ENCODE measurements at regions not wholly inside any gene's neighbourhood (a gene's known extent, or its start where the extent isn't known, plus 50 kb on each side); places are given as distances from the start of the nearest gene placed in this dataset.
"Not testable (repeated sequence)": the region's sequence is repeated elsewhere in the genome, so short reads cannot be mapped to it uniquely, and the experiment has no call there.

DNA sequence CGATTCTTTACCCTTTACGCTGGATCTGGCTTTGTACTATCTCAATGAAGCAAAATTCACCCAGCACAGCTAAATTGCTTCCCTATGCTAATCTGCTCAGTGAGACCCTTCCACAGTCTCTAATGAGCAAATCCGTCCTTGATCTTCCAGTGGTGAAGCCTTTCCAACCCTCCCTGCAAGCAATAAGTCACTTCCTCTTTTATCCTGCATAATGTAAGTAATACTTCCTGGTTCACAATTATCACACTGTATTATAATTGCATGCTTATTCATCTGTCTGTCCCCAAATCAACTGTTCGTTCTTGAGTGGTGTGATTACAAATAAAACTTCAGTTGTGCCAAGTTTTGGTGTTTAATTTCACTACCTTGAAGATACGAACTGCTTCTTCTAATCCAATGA is 404.0 kb downstream of the ADCYAP1 start:
- Histone ChIP-seq H2BK15ac (ENCODE audit: low read length) (no peak overlapping the region), H3K9me3 (replicated peaks in 1 of 2; ENCODE audit: control insufficient read depth in 2 of 2, insufficient read depth in 1 of 2, low read depth in 1 of 2, low read length in 2 of 2) (no peaks in the 10 kb centered on the region), H3K9ac (ENCODE audit: low read depth, low read length, poor library complexity) (no peak overlapping the region), H3K36me3 (replicated peaks in 1 of 2; ENCODE audit: control insufficient read depth in 2 of 2, insufficient read depth in 2 of 2, low read length in 2 of 2) (no peaks in the 10 kb centered on the region), H3K4ac (ENCODE audit: low read length) (no peak overlapping the region), H2BK5ac (ENCODE audit: low read length) (no peak overlapping the region), H3K4me2 (ENCODE audit: insufficient read depth, low read length, poor library complexity, severe bottlenecking) (no peak overlapping the region), H2BK12ac (ENCODE audit: low read length) (no peak overlapping the region), H2AFZ (ENCODE audit: low read length) (no peak overlapping the region), H3K79me1 (ENCODE audit: low read depth, low read length) (no peaks in the 10 kb centered on the region), H3K18ac (ENCODE audit: low read length) (no peak overlapping the region), H4K8ac (ENCODE audit: low read depth, low read length) (no peak overlapping the region), H2AK5ac (ENCODE audit: low read depth, low read length) (no peak overlapping the region), H3K23ac (ENCODE audit: low read depth, low read length, poor library complexity) (no peak overlapping the region), H2BK120ac (ENCODE audit: low read depth, low read length) (no peak overlapping the region), H3K27ac (replicated peaks; ENCODE audit: low read length) (no peak overlapping the region), H3K14ac (ENCODE audit: low read length) (no peak overlapping the region), H4K91ac (ENCODE audit: low read depth, low read length, poor library complexity) (no peak overlapping the region), H3K4me1 (ENCODE audit: control insufficient read depth in 2 of 2, insufficient read depth in 1 of 2, low read depth in 1 of 2, low read length in 2 of 2) (no peaks in the 10 kb centered on the region), H3K4me3 (ENCODE audit: low read length in 2 of 2) (no peak overlapping the region), H3K27me3 (ENCODE audit: control insufficient read depth in 3 of 3, insufficient read depth in 3 of 3, low read depth in 1 of 3, low read length in 3 of 3) (no peaks in the 10 kb centered on the region)
- no peak for DNase-seq (ENCODE audit: low spot score)
- no CpG with 5 or more reads among the region's 5 CpGs for WGBS, 2 donors (ENCODE audit: extremely low coverage in 2 of 2, insufficient read length in 2 of 2, insufficient replicate concordance in 1 of 2)

DNA sequence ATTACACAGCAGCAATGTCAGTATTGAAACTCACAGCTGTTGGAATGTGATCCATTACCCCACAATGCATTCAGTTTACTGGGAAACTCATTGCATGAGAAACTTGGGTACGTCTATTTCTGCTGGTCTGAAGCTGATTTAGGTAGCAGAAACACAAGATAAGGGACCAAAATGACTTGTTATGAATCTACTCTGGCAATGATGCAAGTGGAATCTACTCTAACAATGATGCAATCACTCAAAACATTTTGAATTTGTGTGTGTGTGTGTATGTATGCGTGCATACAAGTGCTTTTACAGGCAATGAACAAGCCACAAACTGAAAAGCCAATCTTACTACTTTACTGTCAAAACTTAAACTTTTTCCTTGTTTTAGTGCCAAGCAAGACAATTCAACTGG is 406.7 kb downstream of the ADCYAP1 start:
- H3K4me2 ChIP-seq (ENCODE audit: insufficient read depth, low read length, poor library complexity, severe bottlenecking), result no peak overlapping the region
- no peak overlapping the region for H2BK5ac ChIP-seq (ENCODE audit: low read length)
- no peak overlapping the region for H3K4ac ChIP-seq (ENCODE audit: low read length)
- no peak overlapping the region for H3K18ac ChIP-seq (ENCODE audit: low read length)
- no peak overlapping the region for H3K9ac ChIP-seq (ENCODE audit: low read depth, low read length, poor library complexity)
- no peak overlapping the region for H3K4me3 ChIP-seq (ENCODE audit: low read length in 2 of 2)
- no CpG with 5 or more reads among the region's 2 CpGs for WGBS, 2 donors (ENCODE audit: extremely low coverage in 2 of 2, insufficient read length in 2 of 2, insufficient replicate concordance in 1 of 2)
- H2AK5ac ChIP-seq (ENCODE audit: low read depth, low read length), result no peak overlapping the region
- no peak overlapping the region for H4K91ac ChIP-seq (ENCODE audit: low read depth, low read length, poor library complexity)
- H2AFZ ChIP-seq (ENCODE audit: low read length), result no peak overlapping the region
- no peak overlapping the region for H2BK120ac ChIP-seq (ENCODE audit: low read depth, low read length)
- no peaks in the 10 kb centered on the region for H3K9me3 ChIP-seq (replicated peaks in 1 of 2; ENCODE audit: control insufficient read depth in 2 of 2, insufficient read depth in 1 of 2, low read depth in 1 of 2, low read length in 2 of 2)
- no peak overlapping the region for H3K14ac ChIP-seq (ENCODE audit: low read length)
- no peaks in the 10 kb centered on the region for H3K79me1 ChIP-seq (ENCODE audit: low read depth, low read length)
- no peak for DNase-seq (ENCODE audit: low spot score)
- no peak overlapping the region for H2BK12ac ChIP-seq (ENCODE audit: low read length)
- H3K27me3 ChIP-seq (ENCODE audit: control insufficient read depth in 3 of 3, insufficient read depth in 3 of 3, low read depth in 1 of 3, low read length in 3 of 3), result no peaks in the 10 kb centered on the region
- no peak overlapping the region for H4K8ac ChIP-seq (ENCODE audit: low read depth, low read length)
- no peaks in the 10 kb centered on the region for H3K4me1 ChIP-seq (ENCODE audit: control insufficient read depth in 2 of 2, insufficient read depth in 1 of 2, low read depth in 1 of 2, low read length in 2 of 2)
- no peak overlapping the region for H3K27ac ChIP-seq (replicated peaks; ENCODE audit: low read length)
- H2BK15ac ChIP-seq (ENCODE audit: low read length), result no peak overlapping the region
- no peaks in the 10 kb centered on the region for H3K36me3 ChIP-seq (replicated peaks in 1 of 2; ENCODE audit: control insufficient read depth in 2 of 2, insufficient read depth in 2 of 2, low read length in 2 of 2)
- no peak overlapping the region for H3K23ac ChIP-seq (ENCODE audit: low read depth, low read length, poor library complexity)

DNA sequence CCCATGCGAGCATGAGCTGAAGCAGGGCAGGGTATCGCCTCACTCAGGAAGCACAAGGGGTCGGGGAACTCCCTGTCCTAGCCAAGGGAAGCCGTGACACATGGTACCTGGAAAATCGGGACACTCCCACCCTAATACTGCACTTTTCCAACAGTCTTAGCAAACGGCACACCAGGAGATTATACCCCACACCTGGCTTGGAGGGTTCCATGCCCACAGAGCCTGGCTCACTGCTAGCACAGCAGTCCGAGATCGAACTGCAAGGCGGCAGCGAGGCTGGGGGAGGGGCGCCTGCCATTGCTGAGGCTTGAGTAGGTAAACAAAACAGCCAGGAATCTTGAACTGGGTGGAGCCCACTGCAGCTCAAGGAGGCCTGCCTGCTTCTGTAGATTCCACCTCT is 430.7 kb downstream of the ADCYAP1 start:
- H3K4me2 ChIP-seq (ENCODE audit: insufficient read depth, low read length, poor library complexity, severe bottlenecking); H3K18ac ChIP-seq (ENCODE audit: low read length); H3K14ac ChIP-seq (ENCODE audit: low read length); H2BK12ac ChIP-seq (ENCODE audit: low read length); H3K27ac ChIP-seq (replicated peaks; ENCODE audit: low read length); H2BK15ac ChIP-seq (ENCODE audit: low read length); H3K4ac ChIP-seq (ENCODE audit: low read length); H3K4me1 ChIP-seq (ENCODE audit: control insufficient read depth in 2 of 2, insufficient read depth in 1 of 2, low read depth in 1 of 2, low read length in 2 of 2); H3K4me3 ChIP-seq (ENCODE audit: low read length in 2 of 2); H2BK5ac ChIP-seq (ENCODE audit: low read length); H3K9me3 ChIP-seq (replicated peaks in 1 of 2; ENCODE audit: control insufficient read depth in 2 of 2, insufficient read depth in 1 of 2, low read depth in 1 of 2, low read length in 2 of 2); H4K91ac ChIP-seq (ENCODE audit: low read depth, low read length, poor library complexity); H3K27me3 ChIP-seq (ENCODE audit: control insufficient read depth in 3 of 3, insufficient read depth in 3 of 3, low read depth in 1 of 3, low read length in 3 of 3); H2BK120ac ChIP-seq (ENCODE audit: low read depth, low read length); DNase-seq (ENCODE audit: low spot score); H3K79me1 ChIP-seq (ENCODE audit: low read depth, low read length); H3K9ac ChIP-seq (ENCODE audit: low read depth, low read length, poor library complexity); H2AK5ac ChIP-seq (ENCODE audit: low read depth, low read length); H2AFZ ChIP-seq (ENCODE audit: low read length); H4K8ac ChIP-seq (ENCODE audit: low read depth, low read length); H3K36me3 ChIP-seq (replicated peaks in 1 of 2; ENCODE audit: control insufficient read depth in 2 of 2, insufficient read depth in 2 of 2, low read length in 2 of 2); H3K23ac ChIP-seq (ENCODE audit: low read depth, low read length, poor library complexity): not testable (repeated sequence)
- no CpG with 5 or more reads among the region's 11 CpGs for WGBS, 2 donors (ENCODE audit: extremely low coverage in 2 of 2, insufficient read length in 2 of 2, insufficient replicate concordance in 1 of 2)

DNA sequence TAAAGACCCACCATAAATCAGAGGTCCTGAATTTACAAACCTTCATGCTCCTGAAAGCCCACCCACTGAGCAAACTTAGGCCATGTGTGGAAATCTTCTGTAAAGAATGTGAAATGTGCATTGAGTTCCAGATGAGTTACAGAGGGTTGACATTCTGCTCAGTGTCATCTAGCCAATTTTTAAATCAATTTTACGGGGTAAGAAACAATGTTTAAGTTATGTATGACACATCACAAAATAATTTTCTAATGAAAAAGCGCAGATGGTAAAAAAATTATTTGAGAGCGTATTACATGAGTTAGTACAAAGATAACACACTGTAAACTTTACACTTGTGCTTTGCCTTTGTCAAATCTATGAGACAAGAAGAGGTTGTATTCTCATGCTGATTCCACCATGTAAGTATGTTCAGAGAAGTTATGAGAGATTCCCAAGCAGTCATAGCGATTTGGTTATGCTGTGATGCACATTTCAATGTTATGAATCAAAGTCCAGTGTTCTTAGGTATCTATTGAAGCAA is 446.3 kb downstream of the ADCYAP1 start:
- Histone ChIP-seq H3K9ac (ENCODE audit: low read depth, low read length, poor library complexity) (no peak overlapping the region), H2AK5ac (ENCODE audit: low read depth, low read length) (no peak overlapping the region), H3K36me3 (replicated peaks in 1 of 2; ENCODE audit: control insufficient read depth in 2 of 2, insufficient read depth in 2 of 2, low read length in 2 of 2) (no peaks in the 10 kb centered on the region), H4K91ac (ENCODE audit: low read depth, low read length, poor library complexity) (no peak overlapping the region), H3K23ac (ENCODE audit: low read depth, low read length, poor library complexity) (no peak overlapping the region), H3K9me3 (replicated peaks in 1 of 2; ENCODE audit: control insufficient read depth in 2 of 2, insufficient read depth in 1 of 2, low read depth in 1 of 2, low read length in 2 of 2) (no peaks in the 10 kb centered on the region), H2BK120ac (ENCODE audit: low read depth, low read length) (no peak overlapping the region), H3K4me3 (ENCODE audit: low read length in 2 of 2) (no peak overlapping the region), H2BK12ac (ENCODE audit: low read length) (no peak overlapping the region), H3K4ac (ENCODE audit: low read length) (no peak overlapping the region), H2AFZ (ENCODE audit: low read length) (no peak overlapping the region), H3K14ac (ENCODE audit: low read length) (no peak overlapping the region), H3K27me3 (ENCODE audit: control insufficient read depth in 3 of 3, insufficient read depth in 3 of 3, low read depth in 1 of 3, low read length in 3 of 3) (no peaks in the 10 kb centered on the region), H2BK15ac (ENCODE audit: low read length) (no peak overlapping the region), H3K4me2 (ENCODE audit: insufficient read depth, low read length, poor library complexity, severe bottlenecking) (no peak overlapping the region), H3K27ac (replicated peaks; ENCODE audit: low read length) (no peak overlapping the region), H3K79me1 (ENCODE audit: low read depth, low read length) (no peaks in the 10 kb centered on the region), H2BK5ac (ENCODE audit: low read length) (no peak overlapping the region), H3K18ac (ENCODE audit: low read length) (no peak overlapping the region), H3K4me1 (ENCODE audit: control insufficient read depth in 2 of 2, insufficient read depth in 1 of 2, low read depth in 1 of 2, low read length in 2 of 2) (no peaks in the 10 kb centered on the region), H4K8ac (ENCODE audit: low read depth, low read length) (no peak overlapping the region)
- no CpG with 5 or more reads among the region's 4 CpGs for WGBS, 2 donors (ENCODE audit: extremely low coverage in 2 of 2, insufficient read length in 2 of 2, insufficient replicate concordance in 1 of 2)
- DNase-seq (ENCODE audit: low spot score), result no peak
